NCI-H345 treated with DMSO at 0.1 percent for 48 hours (cell line): ENCODE measurements at regions not wholly inside any gene's neighbourhood (a gene's known extent, or its start where the extent isn't known, plus 50 kb on each side); places are given as distances from the start of the nearest gene placed in this dataset.

ENCODE experiments used
- DNase-seq: peaks from one replicate; lab custom pipeline; 2025; ENCODE audit not compliant: unreplicated experiment; lab: John Stamatoyannopoulos, UW

DNA sequence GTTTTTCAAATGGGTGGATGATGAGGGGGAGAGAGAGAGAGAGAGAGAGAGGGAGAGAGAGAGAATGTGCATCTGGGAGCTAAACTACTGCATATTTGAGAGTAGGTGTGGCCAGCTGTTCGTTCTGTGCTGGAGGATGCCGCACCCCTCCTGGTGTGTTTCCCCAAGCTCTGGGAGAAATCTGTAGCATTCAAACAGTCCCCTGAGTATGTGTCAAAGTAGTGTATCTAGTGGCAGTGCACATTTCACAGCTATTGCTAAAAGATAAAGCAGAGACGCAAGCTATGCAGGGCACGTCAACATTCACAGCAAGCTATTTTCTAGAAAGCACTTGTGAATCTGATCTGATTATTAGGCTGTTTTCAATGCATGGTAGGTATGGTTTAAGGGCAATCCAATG is 83.5 kb upstream of the LIMCH1 start:
- DNase-seq = peak; percentile 68

- DNase-seq = peak; percentile 13
Observed at GRCh38 chr4:41455206-41455605, 82.8 kb upstream of the LIMCH1 start.

DNA sequence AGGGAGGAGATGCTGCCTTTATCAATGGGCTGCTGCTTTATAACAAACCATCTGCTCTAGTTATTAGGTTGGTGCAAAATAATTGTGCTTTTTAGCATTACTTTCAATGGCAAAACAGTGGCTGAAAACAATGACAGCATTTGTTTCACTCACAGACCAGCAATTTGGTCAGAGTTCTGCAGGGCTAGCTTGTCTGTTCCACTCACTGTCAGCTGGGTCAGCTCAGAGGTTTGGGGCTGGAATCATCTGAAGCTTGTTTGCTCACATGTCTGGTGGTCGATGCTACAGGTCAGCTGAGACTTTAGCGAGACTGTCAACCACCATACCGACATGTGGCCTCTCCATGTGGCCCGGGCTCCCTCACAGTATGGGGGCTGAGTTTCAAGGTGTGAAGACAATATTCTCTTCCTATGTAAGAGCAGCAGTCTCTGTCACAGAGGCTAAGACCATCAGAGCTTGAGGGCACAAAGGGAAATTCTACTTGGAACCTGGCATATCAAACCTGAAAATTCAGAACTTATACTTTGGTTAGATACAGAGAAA is 81.3 kb upstream of the LIMCH1 start:
- DNase-seq = no peak

DNA sequence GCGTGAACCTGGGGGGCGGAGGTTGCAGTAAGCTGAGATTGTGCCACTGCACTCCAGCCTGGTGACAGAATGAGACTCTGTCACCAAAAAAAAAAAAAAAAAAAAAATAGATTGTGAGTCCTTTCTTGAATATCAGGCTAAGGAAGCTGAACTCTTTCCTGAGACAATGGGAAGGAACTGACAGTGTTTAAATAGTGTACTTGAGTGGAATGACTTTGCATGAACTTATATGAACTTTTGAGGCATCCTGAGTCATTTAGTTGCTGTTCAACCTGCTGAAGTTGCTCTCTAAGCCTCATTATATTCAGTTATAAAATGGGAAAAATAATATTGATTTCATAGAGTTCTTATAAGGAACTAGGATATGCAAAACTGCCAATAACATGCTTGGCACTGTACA is 79.3 kb upstream of the LIMCH1 start:
- no peak for DNase-seq

- no peak for DNase-seq
Observed at GRCh38 chr4:41460641-41461040, 77.3 kb upstream of the LIMCH1 start.

DNA sequence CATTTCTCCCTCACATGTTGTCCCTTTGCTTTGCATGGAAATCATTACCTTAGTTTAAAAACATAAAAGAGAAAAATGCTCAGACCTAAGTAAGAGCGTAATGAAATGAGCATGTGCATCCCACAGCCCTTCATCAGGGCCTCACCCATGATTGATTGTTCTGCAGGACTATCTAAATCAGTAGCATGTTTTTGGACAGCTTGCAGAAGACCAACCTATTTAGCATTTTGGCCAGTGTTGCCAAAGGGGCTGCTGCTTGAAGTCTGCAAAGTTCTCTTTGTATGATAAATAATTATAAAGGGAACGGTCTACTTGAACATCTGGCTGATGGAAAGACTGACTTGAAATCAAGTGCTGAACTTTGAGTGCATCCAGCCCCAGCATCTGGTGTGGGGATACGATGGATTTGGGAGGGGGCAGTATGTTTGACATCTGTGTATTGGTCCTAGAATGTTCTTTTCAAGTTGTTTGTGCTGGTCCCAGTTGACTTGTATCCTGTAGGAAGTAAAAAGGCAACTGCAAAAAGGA is 76.1 kb upstream of the LIMCH1 start:
- no peak for DNase-seq

- no peak for DNase-seq
Observed at GRCh38 chr4:41465146-41465761, 72.7 kb upstream of the LIMCH1 start.

GRCh38 chr4:41466249-41466648 is 71.7 kb upstream of the LIMCH1 start:
- no peak for DNase-seq

DNA sequence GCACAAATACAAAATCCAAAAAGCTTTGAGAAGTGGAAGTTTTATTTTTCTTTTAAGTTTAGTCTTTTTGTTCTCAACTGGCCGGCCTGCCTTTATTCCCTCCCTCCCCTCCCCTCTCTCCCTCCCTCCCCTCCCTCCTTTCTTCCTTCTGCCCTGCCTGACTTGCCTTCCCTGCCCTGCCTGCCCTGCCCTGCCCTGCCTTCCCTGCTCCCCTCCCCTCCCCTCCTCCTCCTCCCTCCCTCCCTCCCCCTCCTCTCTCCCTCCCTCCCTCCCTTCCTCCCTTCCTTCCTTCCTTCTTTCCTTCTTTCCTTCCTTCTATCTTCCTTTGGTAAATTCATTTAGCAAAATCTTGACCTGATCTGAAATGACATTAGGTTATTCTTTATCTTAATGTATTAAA is 69.8 kb upstream of the LIMCH1 start:
- DNase-seq = no peak

GRCh38 chr4:41471126-41472071 is 66.6 kb upstream of the LIMCH1 start:
- DNase-seq = no peak

DNA sequence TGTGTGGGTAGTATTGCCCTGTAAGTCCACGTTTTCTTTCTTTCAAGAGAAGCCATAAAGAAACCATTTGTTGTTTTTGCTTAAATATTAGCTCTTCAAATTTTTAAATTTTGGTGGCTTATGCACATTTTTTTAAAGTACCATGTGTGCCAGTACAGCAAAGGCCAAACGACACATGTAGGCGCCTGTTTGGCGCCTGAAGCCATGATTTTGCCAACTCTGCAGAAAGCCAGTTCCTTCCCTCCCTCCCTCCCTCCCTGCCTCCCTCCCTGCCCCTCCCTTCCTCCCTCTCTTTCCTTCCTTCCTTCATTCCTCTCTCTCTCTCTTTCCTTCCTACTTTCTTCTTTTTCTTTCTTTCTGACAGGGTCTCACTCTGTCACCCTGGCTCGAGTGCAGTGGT is 65.9 kb upstream of the LIMCH1 start:
- DNase-seq = no peak

DNA sequence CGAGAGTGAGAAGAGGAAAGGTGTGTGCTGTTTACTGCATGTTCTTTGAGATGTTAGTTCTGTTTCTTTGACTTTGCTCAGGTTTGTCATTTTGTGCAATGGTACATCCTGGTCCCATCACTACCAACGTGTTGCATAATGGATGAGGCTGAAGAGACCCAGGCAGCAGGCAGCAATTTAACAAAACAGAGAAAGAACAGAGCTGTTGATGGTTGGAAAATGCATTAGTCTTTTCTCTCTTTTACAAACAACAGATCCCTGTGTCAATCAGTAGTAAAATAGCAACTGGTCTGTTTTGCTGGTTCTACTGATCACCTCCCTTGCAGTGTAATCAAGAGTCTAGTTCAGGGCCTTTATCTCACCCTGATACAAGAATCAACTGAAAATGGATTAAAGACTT is 64.8 kb upstream of the LIMCH1 start:
- no peak for DNase-seq

DNA sequence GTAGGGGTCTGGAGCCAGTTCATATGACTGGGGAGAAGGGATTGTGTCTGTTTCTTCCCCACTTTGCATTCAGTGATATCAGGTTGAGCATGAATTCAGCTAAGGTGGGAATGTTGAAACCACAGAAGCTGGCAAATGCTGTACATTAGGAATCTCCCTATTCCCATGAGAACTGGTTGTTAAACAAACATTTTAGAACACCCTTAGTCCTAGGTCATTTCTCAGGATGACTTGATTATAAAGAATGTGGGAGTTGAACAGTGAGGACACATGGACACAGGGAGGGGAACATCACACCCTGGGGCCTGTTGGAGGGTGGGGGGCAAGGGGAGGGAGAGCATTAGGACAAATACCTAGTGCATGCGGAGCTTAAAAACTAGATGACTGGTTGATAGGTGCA is 62.6 kb upstream of the LIMCH1 start:
- no peak for DNase-seq

DNA sequence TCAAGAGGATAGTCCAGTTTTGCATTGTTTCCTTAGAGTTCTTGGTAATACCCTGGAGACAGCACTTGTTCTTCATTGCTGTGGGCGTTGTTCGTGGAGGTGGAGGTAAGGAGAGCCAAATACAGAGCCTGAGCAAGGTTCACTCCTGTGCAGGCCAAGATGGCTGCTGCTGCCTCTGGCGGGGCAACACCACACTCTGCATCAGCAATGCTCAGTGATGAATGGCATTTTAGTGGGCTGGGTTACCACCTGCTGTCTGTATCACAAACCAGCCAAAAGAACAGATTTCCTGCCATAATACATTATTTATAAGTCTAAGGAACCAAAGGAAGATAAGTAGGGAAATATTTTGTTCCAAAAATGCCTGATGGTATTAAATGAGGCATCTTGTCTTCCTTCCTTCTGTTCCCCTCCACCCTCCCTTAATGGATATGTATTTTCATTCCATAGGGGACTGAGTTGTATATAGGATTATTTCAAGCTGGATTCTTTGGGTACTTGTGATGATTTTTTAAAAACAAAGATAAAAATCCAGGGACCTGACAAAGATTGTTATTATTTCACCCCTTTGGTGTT is 61.6 kb upstream of the LIMCH1 start:
- DNase-seq = no peak

DNA sequence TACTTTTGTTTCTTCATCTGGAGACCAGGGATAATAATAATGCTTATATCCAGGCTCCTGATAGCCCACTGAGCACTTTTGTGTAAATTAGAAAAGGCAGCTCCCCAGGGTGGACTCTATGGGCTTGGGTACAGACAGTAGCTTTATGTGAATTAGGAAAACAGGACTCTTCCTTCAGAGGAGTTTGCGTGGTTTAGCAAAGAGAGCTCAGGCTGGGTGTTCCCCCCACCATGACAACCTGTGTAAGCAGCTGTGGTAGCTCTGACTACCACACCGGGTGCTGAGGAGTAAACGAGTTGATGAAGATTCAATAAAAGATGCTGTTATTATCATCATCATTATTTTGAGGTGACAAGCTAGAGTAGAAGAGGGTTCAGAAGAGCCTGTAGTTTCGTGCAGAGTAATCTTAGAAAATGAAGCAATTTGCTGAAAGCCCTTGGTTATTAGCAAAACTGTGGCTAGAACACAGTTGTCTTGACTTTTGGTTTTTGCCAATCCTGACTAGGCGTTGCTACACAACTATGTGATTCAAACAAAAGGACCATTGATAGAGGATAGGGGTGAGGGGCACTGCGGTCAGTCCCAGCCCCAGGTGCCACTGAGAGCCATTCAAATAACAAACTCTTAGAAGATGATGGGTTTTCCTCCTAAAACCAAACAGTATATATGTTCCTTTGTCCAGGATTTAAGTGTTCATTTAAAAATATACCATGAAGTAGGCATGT is 60.6 kb upstream of the LIMCH1 start:
- no peak for DNase-seq

GRCh38 chr4:41478518-41478917 is 59.4 kb upstream of the LIMCH1 start:
- DNase-seq = no peak

GRCh38 chr4:41480896-41481311 is 57.1 kb upstream of the LIMCH1 start:
- no peak for DNase-seq

- DNase-seq = no peak
Observed at GRCh38 chr4:41483771-41484170, 54.2 kb upstream of the LIMCH1 start.

GRCh38 chr4:41485041-41485440 is 52.9 kb upstream of the LIMCH1 start:
- DNase-seq = no peak

DNA sequence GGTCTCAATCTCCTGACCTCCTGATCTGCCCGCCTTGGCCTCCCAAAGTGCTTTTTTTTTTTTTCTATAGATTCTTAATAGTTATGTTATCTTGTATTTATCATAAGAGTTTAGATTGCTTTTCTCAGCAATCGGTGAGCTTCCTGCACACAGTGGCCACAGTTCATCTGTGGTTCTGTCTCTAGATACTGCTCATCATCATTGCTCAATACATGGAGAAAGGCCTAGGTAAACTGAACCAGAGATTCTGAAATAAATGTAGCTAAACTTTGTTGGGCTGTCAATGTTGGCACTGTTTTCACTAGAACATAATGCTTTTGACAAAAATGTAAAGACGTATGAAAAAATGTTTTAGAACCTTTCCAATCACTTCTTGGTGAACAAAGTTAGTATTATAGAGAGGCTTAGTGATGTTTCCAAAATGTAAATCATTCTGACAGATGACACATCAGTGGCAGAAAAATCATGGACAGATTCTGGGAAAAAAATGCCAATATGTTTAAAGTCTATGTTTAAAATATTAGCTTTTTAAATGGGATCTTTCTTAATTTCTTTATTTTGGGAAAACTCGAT is 50.0 kb upstream of the LIMCH1 start:
- no peak for DNase-seq
